GM12875 (cell line): ENCODE measurements at regions not wholly inside any gene's neighbourhood (a gene's known extent, or its start where the extent isn't known, plus 50 kb on each side); places are given as distances from the start of the nearest gene placed in this dataset.

ENCODE experiments used
- H3K4me3 ChIP-seq: one replicate; pipeline ENCODE4 v1.5.1; 2011; ENCODE audit warnings: low read depth, low read length, control low read depth
- TF ChIP-seq, protein P1 (sequence below): IDR thresholded peaks from 2 replicates; pipeline ENCODE4 v1.5.1; 2011; ENCODE audit warnings: low read depth, mild to moderate bottlenecking, control low read depth, inconsistent platforms, low read length, moderate library complexity, borderline replicate concordance; ENCODE audit not compliant: insufficient read depth

DNA sequence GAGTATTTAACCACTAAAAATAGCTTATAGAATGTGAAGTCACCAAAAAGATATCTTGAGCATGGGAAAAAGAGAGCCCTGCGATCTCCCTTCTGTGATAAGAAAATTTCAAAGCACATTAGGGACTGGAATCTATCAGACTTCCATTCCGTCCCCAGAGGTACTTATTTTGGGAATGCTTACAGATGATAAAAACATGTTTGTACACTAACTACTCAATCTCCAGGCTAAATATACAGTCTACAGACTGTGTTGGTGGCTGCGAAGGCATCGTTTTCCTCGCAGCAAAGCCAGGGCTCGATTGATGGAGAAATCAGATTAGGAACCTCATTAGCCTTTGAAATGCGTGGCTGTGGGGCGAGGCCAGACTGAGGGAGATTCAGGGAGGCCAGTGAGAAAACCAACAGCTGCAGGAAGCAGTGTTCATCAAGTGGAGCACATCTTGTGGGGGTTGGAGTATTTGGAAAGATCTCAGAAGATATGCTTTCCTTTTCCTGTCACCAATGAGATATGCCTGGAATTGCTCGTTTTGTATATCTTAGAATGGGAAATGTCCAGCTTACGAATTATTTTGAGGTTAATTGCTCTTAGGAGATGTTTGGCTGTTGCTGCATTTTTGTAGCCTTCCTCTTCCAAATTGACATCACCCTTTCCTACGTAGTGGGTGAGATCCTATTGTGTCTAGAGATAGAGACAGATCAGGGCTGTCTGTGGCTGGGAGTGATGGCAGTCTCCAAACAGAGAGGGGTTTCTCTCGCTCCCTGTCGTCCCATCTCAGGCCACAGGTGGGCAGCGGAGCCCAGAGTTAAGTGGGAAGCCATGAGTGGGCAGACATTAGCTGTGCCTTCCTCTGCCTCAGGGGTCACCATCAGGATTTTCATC, 224.9 kb upstream of the FAT1 start:
- no peak overlapping the region for H3K4me3 ChIP-seq

DNA sequence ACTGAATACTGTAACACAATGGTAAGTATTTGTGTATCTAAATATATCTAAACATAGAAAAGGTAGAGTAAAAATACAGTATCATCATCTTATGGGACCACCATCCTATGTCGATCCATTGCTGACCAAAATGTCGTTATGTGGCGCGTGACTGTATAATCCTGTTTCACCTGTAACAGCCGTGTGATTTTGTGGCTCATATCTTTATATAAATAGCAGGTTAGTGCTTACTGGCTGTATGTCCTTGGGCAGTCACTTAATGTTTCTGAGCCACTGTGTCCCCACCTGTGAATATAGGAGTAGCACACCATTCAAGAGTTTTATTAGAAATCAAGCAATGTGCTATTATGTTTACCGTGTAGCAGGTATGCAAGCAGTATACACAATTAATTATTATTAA, 226.2 kb upstream of the FAT1 start:
- no peak overlapping the region for H3K4me3 ChIP-seq
- TF ChIP-seq, protein P1, sequence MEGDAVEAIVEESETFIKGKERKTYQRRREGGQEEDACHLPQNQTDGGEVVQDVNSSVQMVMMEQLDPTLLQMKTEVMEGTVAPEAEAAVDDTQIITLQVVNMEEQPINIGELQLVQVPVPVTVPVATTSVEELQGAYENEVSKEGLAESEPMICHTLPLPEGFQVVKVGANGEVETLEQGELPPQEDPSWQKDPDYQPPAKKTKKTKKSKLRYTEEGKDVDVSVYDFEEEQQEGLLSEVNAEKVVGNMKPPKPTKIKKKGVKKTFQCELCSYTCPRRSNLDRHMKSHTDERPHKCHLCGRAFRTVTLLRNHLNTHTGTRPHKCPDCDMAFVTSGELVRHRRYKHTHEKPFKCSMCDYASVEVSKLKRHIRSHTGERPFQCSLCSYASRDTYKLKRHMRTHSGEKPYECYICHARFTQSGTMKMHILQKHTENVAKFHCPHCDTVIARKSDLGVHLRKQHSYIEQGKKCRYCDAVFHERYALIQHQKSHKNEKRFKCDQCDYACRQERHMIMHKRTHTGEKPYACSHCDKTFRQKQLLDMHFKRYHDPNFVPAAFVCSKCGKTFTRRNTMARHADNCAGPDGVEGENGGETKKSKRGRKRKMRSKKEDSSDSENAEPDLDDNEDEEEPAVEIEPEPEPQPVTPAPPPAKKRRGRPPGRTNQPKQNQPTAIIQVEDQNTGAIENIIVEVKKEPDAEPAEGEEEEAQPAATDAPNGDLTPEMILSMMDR = no peak

More for the DNA sequence above, 224.9 kb upstream of the FAT1 start:
- TF ChIP-seq, protein P1 = no peak

DNA sequence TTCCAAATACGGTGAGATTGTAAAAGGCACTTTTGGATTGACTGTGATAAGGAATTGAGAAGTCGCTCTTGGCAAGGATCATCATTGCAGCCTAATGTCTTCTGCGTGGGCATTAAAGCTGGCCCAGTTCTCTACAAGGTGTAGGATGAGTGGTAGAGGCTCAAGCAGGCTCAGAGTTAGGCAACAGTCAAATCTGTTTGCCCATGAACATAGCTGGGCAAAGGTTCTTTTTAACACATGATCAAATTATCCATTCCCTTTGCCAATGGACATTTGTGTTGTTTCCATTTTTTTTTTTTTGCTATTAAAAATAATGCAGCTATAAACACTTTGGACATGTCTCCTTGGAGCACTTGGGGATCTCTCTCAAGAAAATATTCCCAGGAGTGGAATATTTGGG, 229.1 kb upstream of the FAT1 start:
- H3K4me3 ChIP-seq = no peak overlapping the region
- TF ChIP-seq, protein P1 = no peak

DNA sequence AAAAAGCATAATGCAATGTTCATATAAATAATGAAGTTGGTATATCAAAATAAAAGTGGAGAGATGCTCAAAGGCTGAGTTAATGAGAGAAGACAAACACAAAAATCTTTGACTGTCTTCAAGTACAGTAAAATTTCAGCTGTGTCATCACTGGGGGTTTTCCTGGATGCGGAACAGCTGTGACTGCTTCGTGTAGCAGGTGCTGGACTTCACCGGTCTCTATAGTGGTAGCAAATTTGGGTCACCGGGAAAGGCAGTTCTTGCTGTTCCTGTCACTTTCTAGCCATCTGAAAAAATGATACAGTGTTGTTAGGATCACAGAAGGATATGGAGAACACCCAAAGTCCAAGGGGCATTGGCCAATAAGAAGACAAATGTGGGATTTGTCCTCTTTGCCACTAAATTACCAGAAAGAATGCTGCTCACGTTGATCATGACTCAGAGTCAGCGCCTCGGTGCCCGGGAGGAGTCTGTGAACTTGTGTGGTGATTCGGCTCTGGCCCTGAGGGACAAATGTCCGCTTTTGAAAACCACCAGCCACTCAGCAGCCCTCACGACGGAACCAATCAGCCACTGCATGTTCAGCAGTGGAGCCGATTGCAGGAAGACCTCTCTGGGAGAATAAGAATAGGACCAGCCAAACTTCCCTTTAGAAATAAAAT, 230.1 kb upstream of the FAT1 start:
- H3K4me3 ChIP-seq = no peak overlapping the region
- TF ChIP-seq, protein P1 = no peak

DNA sequence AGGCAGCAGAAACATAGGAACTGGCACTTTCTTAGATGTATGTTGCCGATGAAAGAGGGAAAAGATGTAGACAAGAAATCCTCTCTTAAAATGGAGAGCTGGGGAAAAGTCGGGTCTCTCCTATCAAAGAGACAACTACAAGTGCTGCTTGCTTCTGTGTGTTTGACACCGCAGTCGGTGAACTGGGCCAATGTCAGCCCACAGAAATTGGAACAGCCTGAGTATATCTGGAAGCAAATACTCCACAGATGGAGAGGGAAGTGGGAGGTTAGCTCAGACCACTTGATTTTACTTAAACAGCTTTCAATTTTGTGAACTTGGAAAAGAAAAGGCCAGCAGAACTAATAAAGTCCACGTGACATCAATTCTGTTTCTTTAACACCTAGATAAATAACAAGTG, 230.9 kb upstream of the FAT1 start:
- no peak overlapping the region for H3K4me3 ChIP-seq

DNA sequence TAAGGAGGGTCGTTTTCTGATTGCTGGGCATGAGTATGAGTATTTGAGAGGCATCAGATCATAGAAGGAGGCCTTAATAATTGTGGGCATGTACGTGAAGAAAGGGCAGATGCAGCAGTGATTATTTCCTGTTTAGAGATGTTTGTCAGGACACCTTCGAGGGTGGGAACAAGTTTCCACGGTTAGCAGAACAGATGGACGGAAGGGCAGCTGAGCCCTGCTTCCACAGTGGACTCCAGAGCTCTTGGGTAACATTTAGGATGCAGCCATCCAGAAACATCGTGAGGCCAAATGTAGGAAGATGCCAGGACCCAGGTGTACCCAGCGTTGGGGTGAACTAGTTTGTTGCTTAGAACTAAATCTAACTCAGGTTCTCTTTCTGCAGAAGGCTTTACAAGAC, 231.3 kb upstream of the FAT1 start:
- TF ChIP-seq, protein P1 = no peak
- H3K4me3 ChIP-seq = no peak overlapping the region

More for the DNA sequence above, 230.9 kb upstream of the FAT1 start:
- TF ChIP-seq, protein P1 = no peak
